Hepatocyte (in vitro differentiated cells): ENCODE measurements at regions not wholly inside any gene's neighbourhood (a gene's known extent, or its start where the extent isn't known, plus 50 kb on each side); places are given as distances from the start of the nearest gene placed in this dataset.

ENCODE experiments used
- EZH2 ChIP-seq: fragments of 200-600 bp; sonication (generic); IDR thresholded peaks from 2 replicates; pipeline ENCODE4 v1.6.1; 2016; ENCODE audit warnings: antibody characterized with exemption, mild to moderate bottlenecking, borderline replicate concordance
- EZH2phosphoT487 ChIP-seq: fragments of 200-600 bp; sonication (generic); IDR thresholded peaks from one replicate; pipeline ENCODE4 v1.6.1; 2018; ENCODE audit warnings: antibody characterized with exemption, mild to moderate bottlenecking, low read depth, moderate library complexity; ENCODE audit not compliant: unreplicated experiment, severe bottlenecking
- TF ChIP-seq, protein P1 (sequence below): fragments of 200-600 bp; sonication (generic); IDR thresholded peaks from 2 replicates; pipeline ENCODE4 v1.5.1; 2016; ENCODE audit warnings: antibody characterized with exemption, mild to moderate bottlenecking; ENCODE audit not compliant: poor library complexity

DNA sequence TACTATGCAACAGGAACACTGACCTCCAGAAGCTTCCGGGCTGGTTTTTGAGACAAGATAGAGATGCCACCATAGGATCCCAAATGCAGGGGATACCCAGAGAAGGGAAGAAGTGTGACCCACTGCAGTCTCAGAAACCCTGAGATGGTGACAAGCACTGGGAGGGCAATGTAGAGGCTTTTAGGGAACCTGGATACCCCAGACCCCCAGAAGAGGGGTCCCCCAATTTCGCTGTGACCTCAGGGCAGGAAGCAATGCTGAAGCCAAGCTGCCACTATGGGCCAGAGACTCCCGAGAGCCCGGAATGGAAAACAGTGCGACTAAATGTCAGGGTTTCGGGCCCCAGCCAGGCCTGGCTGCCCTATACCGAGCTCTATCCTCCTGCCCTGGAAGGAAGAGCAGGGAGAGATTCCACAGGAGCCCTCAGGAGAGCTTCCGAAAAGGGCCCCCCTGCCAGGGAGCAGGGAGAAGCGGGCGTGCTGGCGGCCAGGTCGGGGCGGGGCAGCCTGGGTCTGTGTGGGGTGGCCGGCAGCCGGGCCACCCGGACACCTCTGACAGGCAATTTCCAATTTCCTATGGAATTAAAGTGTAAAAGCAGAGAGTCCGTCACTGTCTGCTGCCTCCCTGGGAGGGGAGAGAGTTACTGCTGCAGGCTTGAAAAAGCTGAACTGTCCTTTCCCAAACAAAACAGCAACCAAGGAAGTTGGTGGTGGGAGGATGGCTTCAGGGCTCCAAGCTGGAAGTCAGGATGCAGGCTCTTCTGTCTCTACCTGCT is 154.2 kb downstream of the FGF18 start:
- TF ChIP-seq, protein P1, sequence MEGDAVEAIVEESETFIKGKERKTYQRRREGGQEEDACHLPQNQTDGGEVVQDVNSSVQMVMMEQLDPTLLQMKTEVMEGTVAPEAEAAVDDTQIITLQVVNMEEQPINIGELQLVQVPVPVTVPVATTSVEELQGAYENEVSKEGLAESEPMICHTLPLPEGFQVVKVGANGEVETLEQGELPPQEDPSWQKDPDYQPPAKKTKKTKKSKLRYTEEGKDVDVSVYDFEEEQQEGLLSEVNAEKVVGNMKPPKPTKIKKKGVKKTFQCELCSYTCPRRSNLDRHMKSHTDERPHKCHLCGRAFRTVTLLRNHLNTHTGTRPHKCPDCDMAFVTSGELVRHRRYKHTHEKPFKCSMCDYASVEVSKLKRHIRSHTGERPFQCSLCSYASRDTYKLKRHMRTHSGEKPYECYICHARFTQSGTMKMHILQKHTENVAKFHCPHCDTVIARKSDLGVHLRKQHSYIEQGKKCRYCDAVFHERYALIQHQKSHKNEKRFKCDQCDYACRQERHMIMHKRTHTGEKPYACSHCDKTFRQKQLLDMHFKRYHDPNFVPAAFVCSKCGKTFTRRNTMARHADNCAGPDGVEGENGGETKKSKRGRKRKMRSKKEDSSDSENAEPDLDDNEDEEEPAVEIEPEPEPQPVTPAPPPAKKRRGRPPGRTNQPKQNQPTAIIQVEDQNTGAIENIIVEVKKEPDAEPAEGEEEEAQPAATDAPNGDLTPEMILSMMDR = no peak
- TF ChIP-seq EZH2phosphoT487 (no peak), EZH2 (no peak)
